ENCODE measurements at regions not wholly inside any gene's neighbourhood (a gene's known extent, or its start where the extent isn't known, plus 50 kb on each side); places are given as distances from the start of the nearest gene placed in this dataset.

- WGBS (ENCODE audit: low lambda C conversion rate): 87% methylated on average over 4 of the region's 7 CpGs
- Histone ChIP-seq H2AFZ (ENCODE audit: low read length) (no peak overlapping the region), H4K20me1 (ENCODE audit: insufficient read depth, low read length) (no peaks in the 10 kb centered on the region), H3K27ac (ENCODE audit: extremely low read length, insufficient read depth, low read length) (no peak overlapping the region), H3K79me2 (ENCODE audit: insufficient read depth, low read length) (no peaks in the 10 kb centered on the region), H3K9ac (ENCODE audit: insufficient read depth, low read depth, low read length) (no peak overlapping the region), H3K4me3 (replicated peaks in 1 of 3; ENCODE audit: insufficient read depth in 1 of 3, low read depth in 2 of 3, low read length in 3 of 3) (no peak overlapping the region), H3K4me1 (ENCODE audit: insufficient read depth, low read length) (no peaks in the 10 kb centered on the region), H3K36me3 (replicated peaks in 1 of 2; ENCODE audit: control insufficient read depth in 1 of 2, insufficient read depth in 2 of 2, low read length in 2 of 2) (no peaks in the 10 kb centered on the region), H3K4me2 (ENCODE audit: low read depth, low read length) (no peak overlapping the region), H3K27me3 (ENCODE audit: control insufficient read depth in 1 of 2, insufficient read depth in 2 of 2, low read length in 2 of 2) (no peaks in the 10 kb centered on the region; a peak in 1 of 5 replicates), H3K9me3 (ENCODE audit: low read length) (no peaks in the 10 kb centered on the region)
- DNase-seq (ENCODE audit: low spot score) (no peak), ATAC-seq (no peak), FAIRE-seq (no peak)
- no TSS peak for BruUV-seq (replicated peaks)
- intact Hi-C loops (cut with micrococcal nuclease; ENCODE audit: unreplicated experiment): no loop called here
- in situ Hi-C loops (cut with HindIII; ENCODE audit: extremely low pct_ligation_motif_present, low pct_unique_long_range_greater_than_20kb): no loop called here
- ChIA-PET POLR2A (no interaction called here), CTCF (ENCODE audit: low intra/inter-chr PET ratio, low total read pairs) (no interaction called here)
- TF ChIP-seq RERE (CRISPR knock-in tag; IDR thresholded peaks at IDR 0.05; ENCODE audit: low read depth) (no peak), CHCHD3 (CRISPR knock-in tag; IDR thresholded peaks at IDR 0.05) (no peak), SRY (CRISPR knock-in tag; IDR thresholded peaks at IDR 0.05) (no peak), NCOA5 (CRISPR knock-in tag; IDR thresholded peaks at IDR 0.05) (no peak)
Measured at GRCh38 chr12:118650586-118650960, 274.2 kb downstream of the SUDS3 start.

GRCh38 chr12:118651487-118651886, 275.1 kb downstream of the SUDS3 start:
- Histone ChIP-seq H3K79me2 (ENCODE audit: insufficient read depth, low read length) (no peaks in the 10 kb centered on the region), H3K4me2 (ENCODE audit: low read depth, low read length) (no peak overlapping the region), H4K20me1 (ENCODE audit: insufficient read depth, low read length) (no peaks in the 10 kb centered on the region), H3K4me1 (ENCODE audit: insufficient read depth, low read length) (no peaks in the 10 kb centered on the region), H3K9ac (ENCODE audit: insufficient read depth, low read depth, low read length) (no peak overlapping the region), H3K4me3 (replicated peaks in 1 of 3; ENCODE audit: insufficient read depth in 1 of 3, low read depth in 2 of 3, low read length in 3 of 3) (no peak overlapping the region), H3K9me3 (ENCODE audit: low read length) (no peaks in the 10 kb centered on the region), H3K27me3 (ENCODE audit: control insufficient read depth in 1 of 2, insufficient read depth in 2 of 2, low read length in 2 of 2) (no peaks in the 10 kb centered on the region; a peak in 1 of 5 replicates), H3K27ac (ENCODE audit: extremely low read length, insufficient read depth, low read length) (no peak overlapping the region), H3K36me3 (replicated peaks in 1 of 2; ENCODE audit: control insufficient read depth in 1 of 2, insufficient read depth in 2 of 2, low read length in 2 of 2) (no peaks in the 10 kb centered on the region), H2AFZ (ENCODE audit: low read length) (no peak overlapping the region)
- in situ Hi-C loops (cut with HindIII; ENCODE audit: extremely low pct_ligation_motif_present, low pct_unique_long_range_greater_than_20kb): no loop called here
- 0% methylated on average over 2 of the region's 2 CpGs for WGBS (ENCODE audit: low lambda C conversion rate)
- DNase-seq (ENCODE audit: low spot score) (no peak), ATAC-seq (no peak), FAIRE-seq (no peak)
- BruUV-seq (replicated peaks): no TSS peak
- CTCF ChIA-PET (ENCODE audit: low intra/inter-chr PET ratio, low total read pairs): no interaction called here
- intact Hi-C loops (cut with micrococcal nuclease; ENCODE audit: unreplicated experiment): no loop called here
- POLR2A ChIA-PET: no interaction called here
- TF ChIP-seq ZNF563 (CRISPR knock-in tag; IDR thresholded peaks at IDR 0.05) (no peak), RBM22 (optimal IDR thresholded peaks at IDR 0.05; ENCODE audit: low read length) (no peak), ARNTL (CRISPR knock-in tag; IDR thresholded peaks at IDR 0.05) (no peak), ZNF709 (CRISPR knock-in tag; IDR thresholded peaks at IDR 0.05) (no peak), SP140L (CRISPR knock-in tag; IDR thresholded peaks at IDR 0.05; ENCODE audit: borderline replicate concordance) (no peak), ZBTB33 (CRISPR knock-in tag; IDR thresholded peaks at IDR 0.05) (no peak), SRY (CRISPR knock-in tag; IDR thresholded peaks at IDR 0.05) (no peak), ZNF766 (CRISPR knock-in tag; IDR thresholded peaks at IDR 0.05; ENCODE audit: borderline replicate concordance) (no peak)
